Stomach smooth muscle (tissue), 2 donors: ENCODE measurements at regions not wholly inside any gene's neighbourhood (a gene's known extent, or its start where the extent isn't known, plus 50 kb on each side); places are given as distances from the start of the nearest gene placed in this dataset.

Experiments
- H3K27ac ChIP-seq: one replicate; pipeline ENCODE4 v1.7.0; 2013; ENCODE audit warnings: mild to moderate bottlenecking, low read length, inconsistent platforms
- H3K27me3 ChIP-seq, 2 donors: one replicate each; pipeline ENCODE4 v1.7.0; 2013; ENCODE audit warnings: low read length in 2 of 2; ENCODE audit not compliant: insufficient read depth in 2 of 2, control insufficient read depth in 1 of 2
- H3K36me3 ChIP-seq, 2 donors: one replicate each; pipeline ENCODE4 v1.7.0; 2013; ENCODE audit warnings: low read length in 2 of 2; ENCODE audit not compliant: control insufficient read depth in 2 of 2, insufficient read depth in 2 of 2
- H3K4me1 ChIP-seq: one replicate; pipeline ENCODE4 v1.7.0; 2013; ENCODE audit warnings: low read length; ENCODE audit not compliant: control insufficient read depth, insufficient read depth
- H3K4me3 ChIP-seq, 2 donors: one replicate each; pipeline ENCODE4 v1.7.0; 2013; ENCODE audit warnings: low read length in 2 of 2
- H3K9ac ChIP-seq, 2 donors: one replicate each; pipeline ENCODE4 v1.7.0; 2013; ENCODE audit warnings: low read length in 2 of 2, mild to moderate bottlenecking in 1 of 2
- H3K9me3 ChIP-seq, 2 donors: one replicate each; pipeline ENCODE4 v1.7.0; 2013; ENCODE audit warnings: low read length in 2 of 2; ENCODE audit not compliant: control insufficient read depth in 2 of 2
- donor health status: healthy.
- donor health status: Pancreatic carcinoma.

DNA sequence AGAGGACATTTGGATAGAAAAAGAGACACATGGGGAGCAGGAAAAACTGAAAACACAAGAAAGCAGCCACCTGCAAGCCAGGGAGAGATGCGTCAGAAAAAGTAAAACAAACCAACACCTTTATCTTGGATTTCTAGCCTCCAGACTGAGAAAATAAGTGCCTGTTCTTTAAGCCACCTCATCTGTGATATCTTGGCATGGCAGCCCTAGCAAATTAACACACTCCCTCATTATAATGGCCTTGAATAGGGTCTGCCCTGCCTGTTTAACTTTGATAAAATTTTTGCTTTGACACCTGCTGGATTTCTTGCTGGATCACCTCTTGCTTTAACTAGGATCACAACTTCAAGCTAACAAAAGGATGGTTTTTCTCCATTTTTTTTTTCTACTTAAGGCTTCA is 1892.0 kb upstream of the IGFBP7 start:
- Histone ChIP-seq H3K4me1 (no peaks in the 10 kb centered on the region), H3K27ac (no peak overlapping the region), H3K9ac (no peak overlapping the region), H3K9me3 (no peaks in the 10 kb centered on the region), H3K4me3 (no peak overlapping the region), H3K27me3 (no peaks in the 10 kb centered on the region), H3K36me3 (no peaks in the 10 kb centered on the region)

DNA sequence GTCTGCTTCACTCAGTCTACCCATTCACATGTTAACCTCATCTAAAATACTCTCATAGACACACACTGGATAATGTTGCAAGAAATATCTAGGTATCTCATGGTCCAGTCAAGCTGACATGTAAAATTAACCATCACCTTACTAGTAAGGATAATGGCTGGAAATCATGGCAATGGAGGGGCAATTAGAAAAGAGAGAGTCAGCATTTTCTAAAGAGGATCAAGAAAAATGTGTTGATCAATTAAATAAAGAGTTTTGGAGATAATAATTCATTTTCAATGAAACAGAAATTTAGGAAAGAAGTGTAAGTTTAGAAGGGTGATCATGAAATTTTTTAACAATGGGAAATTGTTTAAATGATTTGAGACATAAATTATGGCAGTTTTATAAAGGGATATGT is 1914.1 kb upstream of the IGFBP7 start:
- Histone ChIP-seq H3K27me3 (no peaks in the 10 kb centered on the region), H3K9ac (no peak overlapping the region), H3K9me3 (no peaks in the 10 kb centered on the region), H3K4me1 (no peaks in the 10 kb centered on the region), H3K36me3 (no peaks in the 10 kb centered on the region), H3K27ac (no peak overlapping the region), H3K4me3 (no peak overlapping the region)

- Histone ChIP-seq H3K27ac (no peak overlapping the region), H3K9me3 (no peaks in the 10 kb centered on the region), H3K9ac (no peak overlapping the region), H3K4me1 (no peaks in the 10 kb centered on the region), H3K4me3 (no peak overlapping the region), H3K36me3 (no peaks in the 10 kb centered on the region), H3K27me3 (no peaks in the 10 kb centered on the region)
Observed at GRCh38 chr4:59037812-59038211, 1927.6 kb upstream of the IGFBP7 start.

GRCh38 chr4:59039046-59039445 is 1928.9 kb upstream of the IGFBP7 start:
- Histone ChIP-seq H3K9me3 (no peaks in the 10 kb centered on the region), H3K27me3 (no peaks in the 10 kb centered on the region), H3K36me3 (no peaks in the 10 kb centered on the region), H3K9ac (no peak overlapping the region), H3K27ac (no peak overlapping the region), H3K4me3 (no peak overlapping the region), H3K4me1 (no peaks in the 10 kb centered on the region)

- no peaks in the 10 kb centered on the region for H3K27me3 ChIP-seq
- H3K9me3 ChIP-seq, result no peaks in the 10 kb centered on the region
- H3K27ac ChIP-seq, result no peak overlapping the region
- H3K36me3 ChIP-seq, result no peaks in the 10 kb centered on the region
- H3K9ac ChIP-seq, result no peak overlapping the region
- no peaks in the 10 kb centered on the region for H3K4me1 ChIP-seq
- H3K4me3 ChIP-seq, result no peak overlapping the region
Observed at GRCh38 chr4:59044286-59044900, 1934.2 kb upstream of the IGFBP7 start.

DNA sequence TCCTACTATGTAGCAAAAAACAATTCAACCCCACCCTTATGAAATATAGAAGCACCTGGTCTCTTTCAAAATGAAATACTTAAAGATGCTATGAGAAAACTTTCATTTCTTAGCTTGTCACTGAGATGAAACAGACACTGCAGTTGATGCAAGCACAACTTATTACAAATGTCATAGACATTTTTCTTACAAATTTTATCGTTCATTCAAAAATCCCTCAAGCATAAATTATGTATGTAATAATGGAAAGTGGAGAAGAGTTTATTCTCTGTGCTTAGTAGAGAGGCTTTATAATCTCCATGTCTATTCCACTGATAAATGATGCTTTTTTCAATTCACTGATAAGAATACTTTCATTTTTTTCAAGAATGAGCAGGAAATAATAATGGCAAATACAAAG is 1943.9 kb upstream of the IGFBP7 start:
- Histone ChIP-seq H3K27ac (no peak overlapping the region), H3K36me3 (no peaks in the 10 kb centered on the region), H3K9ac (no peak overlapping the region)

DNA sequence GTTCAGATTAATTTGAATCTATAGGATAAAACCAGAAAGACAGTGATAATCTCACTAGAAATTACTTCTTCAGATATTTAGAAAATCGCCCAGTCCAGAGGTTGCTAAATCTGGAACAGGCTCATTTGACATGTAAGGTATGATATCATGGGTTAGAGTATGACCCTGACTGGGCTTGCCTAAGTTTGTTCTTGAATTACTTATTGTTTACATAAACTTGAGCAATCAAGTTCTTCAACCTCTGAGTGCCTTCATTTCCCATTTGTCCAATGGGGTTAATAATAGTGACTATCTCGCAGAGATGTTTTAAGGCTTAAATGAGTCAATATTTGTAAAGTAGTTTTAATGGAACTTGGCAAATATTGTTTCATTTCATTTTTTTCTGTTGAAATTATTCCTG is 1947.6 kb upstream of the IGFBP7 start:
- Histone ChIP-seq H3K4me1 (no peaks in the 10 kb centered on the region), H3K27me3 (no peaks in the 10 kb centered on the region), H3K9ac (no peak overlapping the region), H3K36me3 (no peaks in the 10 kb centered on the region), H3K9me3 (no peaks in the 10 kb centered on the region), H3K4me3 (no peak overlapping the region), H3K27ac (no peak overlapping the region)

More for the DNA sequence above, 1943.9 kb upstream of the IGFBP7 start:
- H3K4me3 ChIP-seq, result no peak overlapping the region
- no peaks in the 10 kb centered on the region for H3K27me3 ChIP-seq
- no peaks in the 10 kb centered on the region for H3K4me1 ChIP-seq
- H3K9me3 ChIP-seq, result no peaks in the 10 kb centered on the region

DNA sequence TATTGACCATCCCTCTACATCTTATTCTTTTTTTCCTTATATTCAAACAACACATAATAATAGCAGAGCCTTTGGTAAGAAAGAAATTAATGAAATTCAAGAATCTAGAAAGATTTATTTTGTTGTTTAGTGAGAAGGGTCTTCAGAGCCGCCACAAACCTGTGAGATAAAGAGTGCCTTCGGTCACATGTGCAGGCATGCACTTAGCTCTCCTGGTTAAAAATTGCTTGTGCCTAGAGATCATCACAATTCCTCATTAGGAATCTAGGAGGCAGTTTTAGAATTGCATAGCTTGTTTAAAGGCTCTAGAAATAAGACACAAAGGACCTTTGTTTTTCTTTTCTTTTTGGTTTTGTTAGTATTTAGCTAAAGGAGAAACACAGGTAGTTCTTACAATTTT is 1948.4 kb upstream of the IGFBP7 start:
- H3K27me3 ChIP-seq, result no peaks in the 10 kb centered on the region
- no peaks in the 10 kb centered on the region for H3K9me3 ChIP-seq
- H3K27ac ChIP-seq, result no peak overlapping the region
- H3K9ac ChIP-seq, result no peak overlapping the region
- no peaks in the 10 kb centered on the region for H3K4me1 ChIP-seq
- no peak overlapping the region for H3K4me3 ChIP-seq
- no peaks in the 10 kb centered on the region for H3K36me3 ChIP-seq

DNA sequence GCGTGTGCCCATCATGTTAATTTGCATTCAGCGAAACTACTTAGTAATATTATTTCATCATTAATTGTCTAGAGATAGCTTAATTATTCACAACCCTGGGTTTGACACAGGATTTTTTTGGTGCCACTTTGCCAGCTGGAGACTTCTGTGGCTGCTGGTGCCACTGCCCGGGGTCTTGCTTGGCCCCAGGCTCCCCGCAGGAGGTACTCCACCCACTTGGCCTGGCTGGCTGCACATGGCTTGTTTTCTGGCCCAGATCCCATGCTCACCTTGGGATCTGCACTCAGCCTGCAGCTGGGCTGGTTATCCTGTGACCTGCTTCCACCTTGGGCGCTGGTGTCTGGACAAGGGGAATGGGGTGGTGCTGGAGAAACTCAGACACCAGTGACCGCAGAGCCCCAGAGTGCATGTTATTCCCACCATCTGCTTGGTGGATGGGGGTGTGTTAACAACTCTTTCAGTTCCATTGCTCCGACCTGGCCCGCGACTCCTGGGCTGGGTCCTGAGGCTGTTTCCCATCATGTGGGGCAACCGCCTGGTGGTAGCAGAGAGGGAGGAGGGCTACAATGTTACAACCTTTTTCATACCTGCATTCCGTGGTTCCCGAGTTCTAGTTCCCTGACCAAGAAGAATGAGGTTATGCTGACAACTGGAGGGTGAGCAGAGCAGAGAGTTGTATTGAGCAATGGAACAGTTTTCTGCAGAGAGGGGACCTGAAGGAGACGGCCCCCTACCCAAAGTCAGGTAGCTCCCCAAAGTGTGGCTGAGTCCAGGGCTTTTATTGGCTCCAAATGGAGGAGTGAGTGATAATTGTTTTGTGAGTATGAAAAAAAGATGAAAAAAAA is 1950.0 kb upstream of the IGFBP7 start:
- H3K4me3 ChIP-seq, result no peak overlapping the region
- no peak overlapping the region for H3K9ac ChIP-seq
- no peaks in the 10 kb centered on the region for H3K36me3 ChIP-seq
- H3K4me1 ChIP-seq, result no peaks in the 10 kb centered on the region
- no peaks in the 10 kb centered on the region for H3K9me3 ChIP-seq
- no peak overlapping the region for H3K27ac ChIP-seq
- no peaks in the 10 kb centered on the region for H3K27me3 ChIP-seq

GRCh38 chr4:59060895-59061294 is 1950.7 kb upstream of the IGFBP7 start:
- H3K27me3 ChIP-seq, result no peaks in the 10 kb centered on the region
- H3K4me1 ChIP-seq, result no peaks in the 10 kb centered on the region
- no peaks in the 10 kb centered on the region for H3K36me3 ChIP-seq
- no peak overlapping the region for H3K9ac ChIP-seq
- no peak overlapping the region for H3K27ac ChIP-seq
- no peak overlapping the region for H3K4me3 ChIP-seq
- H3K9me3 ChIP-seq, result no peaks in the 10 kb centered on the region
